ENCODE measurements at regions not wholly inside any gene's neighbourhood (a gene's known extent, or its start where the extent isn't known, plus 50 kb on each side); places are given as distances from the start of the nearest gene placed in this dataset.

GRCh38 chr18:50453732-50454131 lies 78.9 kb downstream of the SKA1 start:
- H4K20me1 ChIP-seq (ENCODE audit: insufficient read depth, low read length): no peaks in the 10 kb centered on the region
- H3K79me2 ChIP-seq (ENCODE audit: insufficient read depth, low read length): no peaks in the 10 kb centered on the region
- H3K36me3 ChIP-seq (ENCODE audit: insufficient read depth, low read length): no peaks in the 10 kb centered on the region
- no peaks in the 10 kb centered on the region for H3K27me3 ChIP-seq (ENCODE audit: insufficient read depth, low read length)
- H3K27ac ChIP-seq (ENCODE audit: low read depth, low read length, poor library complexity, severe bottlenecking): no peak overlapping the region
- TF ChIP-seq EZH2 (IDR thresholded peaks at IDR 0.05; ENCODE audit: borderline replicate concordance, low read length) (no peak), CTCF (IDR thresholded peaks at IDR 0.05; ENCODE audit: low read length) (no peak)
- H3K4me3 ChIP-seq (ENCODE audit: low read depth, low read length, poor library complexity, severe bottlenecking): no peak overlapping the region
- H3K9me2 ChIP-seq (ENCODE audit: low read depth, low read length): no peaks in the 10 kb centered on the region
- H3K4me1 ChIP-seq (ENCODE audit: insufficient read depth, low read length, severe bottlenecking): no peaks in the 10 kb centered on the region
- no peak overlapping the region for H3K4me2 ChIP-seq (ENCODE audit: low read length)
- H3K9ac ChIP-seq (ENCODE audit: low read length): no peak overlapping the region
- no peak overlapping the region for H2AFZ ChIP-seq (ENCODE audit: low read length)
- H3K9me3 ChIP-seq (ENCODE audit: low read length): no peaks in the 10 kb centered on the region
- H3F3A ChIP-seq (ENCODE audit: insufficient read depth, low read length): no peaks in the 10 kb centered on the region

GRCh38 chr18:50454387-50454988 lies 79.6 kb downstream of the SKA1 start:
- TF ChIP-seq CTCF (IDR thresholded peaks at IDR 0.05; ENCODE audit: low read length) (no peak), EZH2 (IDR thresholded peaks at IDR 0.05; ENCODE audit: borderline replicate concordance, low read length) (no peak)
- Histone ChIP-seq H3K36me3 (ENCODE audit: insufficient read depth, low read length) (no peaks in the 10 kb centered on the region), H3K4me3 (ENCODE audit: low read depth, low read length, poor library complexity, severe bottlenecking) (no peak overlapping the region), H3F3A (ENCODE audit: insufficient read depth, low read length) (no peaks in the 10 kb centered on the region), H3K9ac (ENCODE audit: low read length) (no peak overlapping the region), H3K4me1 (ENCODE audit: insufficient read depth, low read length, severe bottlenecking) (no peaks in the 10 kb centered on the region), H4K20me1 (ENCODE audit: insufficient read depth, low read length) (no peaks in the 10 kb centered on the region), H3K27ac (ENCODE audit: low read depth, low read length, poor library complexity, severe bottlenecking) (no peak overlapping the region), H3K9me3 (ENCODE audit: low read length) (no peaks in the 10 kb centered on the region), H3K9me2 (ENCODE audit: low read depth, low read length) (no peaks in the 10 kb centered on the region), H3K27me3 (ENCODE audit: insufficient read depth, low read length) (no peaks in the 10 kb centered on the region), H2AFZ (ENCODE audit: low read length) (no peak overlapping the region), H3K4me2 (ENCODE audit: low read length) (no peak overlapping the region), H3K79me2 (ENCODE audit: insufficient read depth, low read length) (no peaks in the 10 kb centered on the region)

- Histone ChIP-seq H3K9me2 (ENCODE audit: low read depth, low read length) (no peaks in the 10 kb centered on the region), H3K4me2 (ENCODE audit: low read length) (no peak overlapping the region), H3K27ac (ENCODE audit: low read depth, low read length, poor library complexity, severe bottlenecking) (no peak overlapping the region), H3K36me3 (ENCODE audit: insufficient read depth, low read length) (no peaks in the 10 kb centered on the region), H3K9ac (ENCODE audit: low read length) (no peak overlapping the region), H4K20me1 (ENCODE audit: insufficient read depth, low read length) (no peaks in the 10 kb centered on the region), H3K9me3 (ENCODE audit: low read length) (no peaks in the 10 kb centered on the region), H3K79me2 (ENCODE audit: insufficient read depth, low read length) (no peaks in the 10 kb centered on the region), H3K27me3 (ENCODE audit: insufficient read depth, low read length) (no peaks in the 10 kb centered on the region), H3F3A (ENCODE audit: insufficient read depth, low read length) (no peaks in the 10 kb centered on the region), H3K4me1 (ENCODE audit: insufficient read depth, low read length, severe bottlenecking) (no peaks in the 10 kb centered on the region), H3K4me3 (ENCODE audit: low read depth, low read length, poor library complexity, severe bottlenecking) (no peak overlapping the region), H2AFZ (ENCODE audit: low read length) (no peak overlapping the region)
- TF ChIP-seq EZH2 (IDR thresholded peaks at IDR 0.05; ENCODE audit: borderline replicate concordance, low read length) (no peak), CTCF (IDR thresholded peaks at IDR 0.05; ENCODE audit: low read length) (no peak)
These were observed 81.4 kb downstream of the SKA1 start for GRCh38 chr18:50456285-50456684.

All from OCI-LY1 (cell line).